Lower leg skin (tissue), 4 donors: ENCODE measurements at regions not wholly inside any gene's neighbourhood (a gene's known extent, or its start where the extent isn't known, plus 50 kb on each side); places are given as distances from the start of the nearest gene placed in this dataset.

ENCODE experiments used
- DNase-seq, 2 donors: peaks; one replicate each; pipeline ENCODE4 v3.0.0-alpha.2; 2019; ENCODE audit warnings: low spot score in 2 of 2
- H3K4me3 ChIP-seq: fragments of 200-600 bp; sonication (generic); 2 replicates; pipeline ENCODE4 v1.5.1; 2017; ENCODE audit warnings: mild to moderate bottlenecking, low read depth; ENCODE audit not compliant: poor library complexity, severe bottlenecking
- POLR2A ChIP-seq, 2 donors: fragments of 450-650 bp; IDR thresholded peaks; one replicate each; pipeline ENCODE4 v1.6.1; 2016 to 2017; ENCODE audit warnings: antibody characterized with exemption in 2 of 2, mild to moderate bottlenecking in 1 of 2, moderate library complexity in 1 of 2
- WGBS, 2 donors: methylation state at CpG; one replicate each; pipeline ENCODE4 v1.1.5; 2018; 5-methylcytosine and 5-hydroxymethylcytosine counted together
- intact Hi-C: fragments of 100-400 bp; cut with DNase I; formaldehyde crosslinking; loops from one replicate; pipeline ENCODE4 v1.15.0; 2023; ENCODE audit warnings: low total_unique reads
- TF ChIP-seq, protein P1 (sequence below), 3 donors: fragments of 450-650 bp; IDR thresholded peaks; one replicate each; pipeline ENCODE4 v1.5.1; 2016; ENCODE audit warnings: antibody characterized with exemption in 3 of 3, mild to moderate bottlenecking in 3 of 3, moderate library complexity in 2 of 3

DNA sequence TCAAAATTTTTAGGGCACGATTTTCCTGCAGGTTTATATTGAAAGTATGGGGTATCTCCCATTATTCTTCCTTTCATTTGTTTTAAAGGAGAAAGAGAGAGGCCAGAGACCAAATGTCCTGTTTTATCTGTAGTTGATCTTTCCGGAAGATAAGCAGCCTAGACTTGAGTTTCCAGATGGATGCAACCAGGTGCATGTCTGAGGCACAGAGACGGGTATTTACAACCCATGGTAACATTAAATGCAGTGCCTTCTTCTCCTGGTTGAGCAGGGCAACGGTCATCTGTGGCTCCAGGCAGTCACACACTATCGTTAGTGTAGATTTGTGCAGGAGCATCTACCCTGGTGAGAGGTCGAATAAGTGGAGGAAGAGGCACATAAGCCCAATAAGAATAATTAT is 1507.1 kb downstream of the UQCRFS1 start:
- WGBS, 2 donors = 55 to 65% methylated on average over 6 of the region's 6 CpGs
- no peak for TF ChIP-seq POLR2A (IDR thresholded peaks at IDR 0.05)
- TF ChIP-seq, protein P1, sequence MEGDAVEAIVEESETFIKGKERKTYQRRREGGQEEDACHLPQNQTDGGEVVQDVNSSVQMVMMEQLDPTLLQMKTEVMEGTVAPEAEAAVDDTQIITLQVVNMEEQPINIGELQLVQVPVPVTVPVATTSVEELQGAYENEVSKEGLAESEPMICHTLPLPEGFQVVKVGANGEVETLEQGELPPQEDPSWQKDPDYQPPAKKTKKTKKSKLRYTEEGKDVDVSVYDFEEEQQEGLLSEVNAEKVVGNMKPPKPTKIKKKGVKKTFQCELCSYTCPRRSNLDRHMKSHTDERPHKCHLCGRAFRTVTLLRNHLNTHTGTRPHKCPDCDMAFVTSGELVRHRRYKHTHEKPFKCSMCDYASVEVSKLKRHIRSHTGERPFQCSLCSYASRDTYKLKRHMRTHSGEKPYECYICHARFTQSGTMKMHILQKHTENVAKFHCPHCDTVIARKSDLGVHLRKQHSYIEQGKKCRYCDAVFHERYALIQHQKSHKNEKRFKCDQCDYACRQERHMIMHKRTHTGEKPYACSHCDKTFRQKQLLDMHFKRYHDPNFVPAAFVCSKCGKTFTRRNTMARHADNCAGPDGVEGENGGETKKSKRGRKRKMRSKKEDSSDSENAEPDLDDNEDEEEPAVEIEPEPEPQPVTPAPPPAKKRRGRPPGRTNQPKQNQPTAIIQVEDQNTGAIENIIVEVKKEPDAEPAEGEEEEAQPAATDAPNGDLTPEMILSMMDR (IDR thresholded peaks at IDR 0.05) = no peak
- intact Hi-C loops = no loop called here
- DNase-seq = no peak
- no peak overlapping the region for H3K4me3 ChIP-seq

DNA sequence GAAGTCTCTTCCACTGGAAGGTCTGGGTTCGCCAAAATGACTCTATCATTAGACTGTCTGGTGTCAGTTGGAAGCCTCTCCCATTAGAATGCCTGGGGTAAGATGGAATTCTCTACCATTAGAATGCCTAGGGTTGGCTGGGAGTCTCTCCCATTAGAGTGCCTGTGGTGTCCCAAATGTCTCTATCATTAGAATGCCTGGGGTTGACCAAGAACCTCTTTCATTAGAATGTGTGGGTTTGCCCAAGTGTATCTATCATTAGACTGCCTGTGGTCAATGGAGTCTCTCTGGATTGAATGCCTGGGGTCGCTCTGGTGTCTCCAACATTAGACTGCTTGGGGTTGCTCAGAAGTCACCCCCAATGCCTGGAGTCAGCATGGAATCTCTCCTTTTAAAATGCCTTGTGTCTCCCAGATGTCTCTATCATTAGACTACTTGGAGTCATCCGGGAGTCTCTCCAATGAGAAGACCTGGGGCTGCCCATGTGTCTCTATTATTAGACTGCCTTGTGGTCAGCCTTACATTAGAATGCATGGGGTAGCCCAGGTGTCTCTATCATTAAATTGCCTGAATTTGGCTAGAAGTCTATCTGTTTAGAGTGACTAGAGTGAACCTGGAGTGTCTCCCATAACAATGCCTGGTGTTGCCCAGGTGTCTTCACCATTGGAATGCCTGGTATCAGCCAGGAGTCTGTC is 1518.4 kb downstream of the UQCRFS1 start:
- no peak for DNase-seq
- H3K4me3 ChIP-seq = no peak overlapping the region
- no peak for TF ChIP-seq POLR2A (IDR thresholded peaks at IDR 0.05)
- TF ChIP-seq, protein P1 (IDR thresholded peaks at IDR 0.05) = no peak
- 61 to 64% methylated on average over 3 of the region's 3 CpGs for WGBS, 2 donors
- intact Hi-C loops = no loop called here

GRCh38 chr19:27691991-27692390 is 1521.0 kb downstream of the UQCRFS1 start:
- intact Hi-C loops = no loop called here
- WGBS, 2 donors = 63 to 73% methylated on average over 4 of the region's 4 CpGs
- no peak for DNase-seq
- no peak overlapping the region for H3K4me3 ChIP-seq
- TF ChIP-seq, protein P1 (IDR thresholded peaks at IDR 0.05) = no peak
- TF ChIP-seq POLR2A (IDR thresholded peaks at IDR 0.05) = no peak

DNA sequence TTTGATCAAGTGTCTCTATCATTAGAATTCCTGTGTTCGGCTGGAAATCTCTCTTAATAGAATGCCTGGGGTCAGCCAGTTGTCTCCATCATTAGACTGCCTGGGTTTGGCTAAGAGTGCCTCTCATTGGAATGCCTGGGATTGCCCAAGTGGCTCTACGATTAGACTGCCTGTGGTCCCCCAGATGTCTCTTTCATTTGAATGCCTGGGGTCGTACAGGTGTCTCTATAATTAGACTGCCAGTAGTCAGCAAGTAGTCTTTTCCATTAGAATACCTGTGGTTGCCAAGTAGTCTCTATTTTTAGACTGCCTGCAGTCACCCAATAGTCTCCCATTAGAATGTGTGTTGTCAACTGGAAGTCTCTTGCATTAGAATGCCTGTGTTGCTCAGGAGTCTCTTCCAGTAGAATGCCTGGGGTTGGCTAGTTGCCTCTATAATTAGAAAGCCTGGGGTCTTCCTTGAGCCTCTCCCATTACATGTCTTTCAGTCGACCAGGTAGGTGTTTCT is 1523.2 kb downstream of the UQCRFS1 start:
- intact Hi-C loops = no loop called here
- no peak for TF ChIP-seq POLR2A (IDR thresholded peaks at IDR 0.05)
- no peak overlapping the region for H3K4me3 ChIP-seq
- DNase-seq = no peak
- WGBS, 2 donors = 49 to 56% methylated on average over 4 of the region's 4 CpGs

- WGBS, 2 donors = 90 to 92% methylated on average over 2 of the region's 2 CpGs
- no peak for DNase-seq
- TF ChIP-seq, protein P1 (IDR thresholded peaks at IDR 0.05) = no peak
- no peak for TF ChIP-seq POLR2A (IDR thresholded peaks at IDR 0.05)
- intact Hi-C loops = no loop called here
- H3K4me3 ChIP-seq = no peak overlapping the region
These were observed 1528.7 kb downstream of the UQCRFS1 start for GRCh38 chr19:27684293-27684692.

- TF ChIP-seq POLR2A (IDR thresholded peaks at IDR 0.05) = no peak
- TF ChIP-seq, protein P1 (IDR thresholded peaks at IDR 0.05) = no peak
- intact Hi-C loops = no loop called here
- no peak for DNase-seq
- no peak overlapping the region for H3K4me3 ChIP-seq
- 58 to 60% methylated on average over 3 of the region's 3 CpGs for WGBS, 2 donors
These were observed 1531.0 kb downstream of the UQCRFS1 start for GRCh38 chr19:27681972-27682371.
